Stimulated activated CD4-positive, alpha-beta T cell treated with anti-CD3 and anti-CD28 coated beads, Interleukin-12 subunit alpha, Interleukin-12 subunit beta, amount 100 ng/mL, for 24 hours (primary cell): ENCODE measurements at regions not wholly inside any gene's neighbourhood (a gene's known extent, or its start where the extent isn't known, plus 50 kb on each side); places are given as distances from the start of the nearest gene placed in this dataset.

Source experiments
- DNase-seq, 2 experiments: peaks; one replicate each; pipeline ENCODE4 v3.0.0-alpha.2; 2020; ENCODE audit warnings: low read depth in 2 of 2

GRCh38 chr19:29396925-29397324 lies 128.9 kb upstream of the VSTM2B start:
- no peak for DNase-seq

GRCh38 chr19:29397748-29398147 lies 128.0 kb upstream of the VSTM2B start:
- no peak for DNase-seq

GRCh38 chr19:29399804-29400203 lies 126.0 kb upstream of the VSTM2B start:
- DNase-seq: no peak

- no peak for DNase-seq
Measured at GRCh38 chr19:29400917-29401711, 124.7 kb upstream of the VSTM2B start.

- DNase-seq: no peak
Measured at GRCh38 chr19:29401712-29402421, 123.9 kb upstream of the VSTM2B start.

- DNase-seq: no peak
Measured at GRCh38 chr19:29402563-29402962, 123.2 kb upstream of the VSTM2B start.

- no peak for DNase-seq
Measured at GRCh38 chr19:29404015-29404414, 121.8 kb upstream of the VSTM2B start.

GRCh38 chr19:29404951-29405727 lies 120.7 kb upstream of the VSTM2B start:
- DNase-seq: no peak

GRCh38 chr19:29405728-29405995 lies 120.1 kb upstream of the VSTM2B start:
- DNase-seq: no peak

- no peak for DNase-seq
Measured at GRCh38 chr19:29409076-29409862, 116.5 kb upstream of the VSTM2B start.

GRCh38 chr19:29410601-29411000 lies 115.2 kb upstream of the VSTM2B start:
- DNase-seq: no peak

- no peak for DNase-seq
Measured at GRCh38 chr19:29411113-29411581, 114.6 kb upstream of the VSTM2B start.

GRCh38 chr19:29413435-29413834 lies 112.4 kb upstream of the VSTM2B start:
- DNase-seq: no peak

- DNase-seq: no peak
Measured at GRCh38 chr19:29415507-29415906, 110.3 kb upstream of the VSTM2B start.

GRCh38 chr19:29417048-29417447 lies 108.7 kb upstream of the VSTM2B start:
- DNase-seq: no peak

GRCh38 chr19:29418201-29418600 lies 107.6 kb upstream of the VSTM2B start:
- DNase-seq: no peak

GRCh38 chr19:29420065-29420464 lies 105.7 kb upstream of the VSTM2B start:
- no peak for DNase-seq

GRCh38 chr19:29420482-29421195 lies 105.2 kb upstream of the VSTM2B start:
- DNase-seq: no peak

- no peak for DNase-seq
Measured at GRCh38 chr19:29421196-29421545, 104.6 kb upstream of the VSTM2B start.

GRCh38 chr19:29422047-29422446 lies 103.7 kb upstream of the VSTM2B start:
- no peak for DNase-seq

- no peak for DNase-seq
Measured at GRCh38 chr19:29422486-29423085, 103.2 kb upstream of the VSTM2B start.
